OCI-LY1 (cell line): ENCODE measurements at regions not wholly inside any gene's neighbourhood (a gene's known extent, or its start where the extent isn't known, plus 50 kb on each side); places are given as distances from the start of the nearest gene placed in this dataset.
A peak's percentile ranks its signal among the peaks of the same experiment; 100 is the strongest.

Source experiments
- CTCF ChIP-seq: fragments of 200-600 bp; sonication (generic), shearing (Covaris generic); IDR thresholded peaks from 2 replicates; pipeline ENCODE4 v1.5.1; 2017; ENCODE audit warnings: mild to moderate bottlenecking, antibody characterized with exemption, low read length, moderate library complexity, mixed read lengths
- EZH2 ChIP-seq: fragments of 200-600 bp; sonication (generic), shearing (Covaris generic); IDR thresholded peaks from 2 replicates; pipeline ENCODE4 v1.8.0; 2017; ENCODE audit warnings: borderline replicate concordance, mixed run types, mild to moderate bottlenecking, antibody characterized with exemption, low read length, moderate library complexity, mixed read lengths

GRCh38 chr19:13574933-13575332 is 68.7 kb upstream of the CACNA1A start:
- peak; percentile 19; the same call in 1 of the 2 replicates for TF ChIP-seq CTCF
- TF ChIP-seq EZH2, result no peak
